Large intestine (tissue), 3 donors: ENCODE measurements at regions not wholly inside any gene's neighbourhood (a gene's known extent, or its start where the extent isn't known, plus 50 kb on each side); places are given as distances from the start of the nearest gene placed in this dataset.

Experiments used
- DNase-seq, 2 donors: peaks; one replicate each; pipeline versions ENCODE4 v3.0.0 to v3.0.0-alpha.2; 2013
- H3K27ac ChIP-seq: one replicate; pipeline ENCODE4 v1.5.1; 2013; ENCODE audit warnings: low read length
- H3K27me3 ChIP-seq: 2 replicates; pipeline ENCODE4 v1.6.1; 2013; ENCODE audit warnings: low read length; ENCODE audit not compliant: control insufficient read depth, insufficient read depth
- H3K36me3 ChIP-seq: 2 replicates; pipeline ENCODE4 v1.6.1; 2013; ENCODE audit warnings: low read length; ENCODE audit not compliant: control insufficient read depth, insufficient read depth
- H3K4me1 ChIP-seq: one replicate; pipeline ENCODE4 v1.6.1; 2013; ENCODE audit warnings: low read length; ENCODE audit not compliant: control insufficient read depth, insufficient read depth
- H3K4me3 ChIP-seq: one replicate; pipeline ENCODE4 v1.5.1; 2013; ENCODE audit warnings: low read length
- H3K9me3 ChIP-seq: one replicate; pipeline ENCODE4 v1.6.1; 2013; ENCODE audit warnings: mild to moderate bottlenecking, low read depth, low read length, moderate library complexity; ENCODE audit not compliant: control insufficient read depth
- WGBS: methylation state at CpG from one replicate; pipeline ENCODE4 v1.1.5; 2013; ENCODE audit warnings: low lambda C conversion rate; ENCODE audit not compliant: insufficient coverage; 5-methylcytosine and 5-hydroxymethylcytosine counted together

GRCh38 chr4:119736559-119736958 lies 108.0 kb upstream of the PDE5A start:
- H3K27ac ChIP-seq = no peak overlapping the region
- DNase-seq = no peak
- H3K4me1 ChIP-seq = no peaks in the 10 kb centered on the region
- no peaks in the 10 kb centered on the region for H3K9me3 ChIP-seq
- H3K27me3 ChIP-seq = peaks cover 2% of the 10 kb centered on the region
- H3K36me3 ChIP-seq = no peaks in the 10 kb centered on the region
- no CpG with 5 or more reads among the region's 2 CpGs for WGBS
- H3K4me3 ChIP-seq = no peak overlapping the region

DNA sequence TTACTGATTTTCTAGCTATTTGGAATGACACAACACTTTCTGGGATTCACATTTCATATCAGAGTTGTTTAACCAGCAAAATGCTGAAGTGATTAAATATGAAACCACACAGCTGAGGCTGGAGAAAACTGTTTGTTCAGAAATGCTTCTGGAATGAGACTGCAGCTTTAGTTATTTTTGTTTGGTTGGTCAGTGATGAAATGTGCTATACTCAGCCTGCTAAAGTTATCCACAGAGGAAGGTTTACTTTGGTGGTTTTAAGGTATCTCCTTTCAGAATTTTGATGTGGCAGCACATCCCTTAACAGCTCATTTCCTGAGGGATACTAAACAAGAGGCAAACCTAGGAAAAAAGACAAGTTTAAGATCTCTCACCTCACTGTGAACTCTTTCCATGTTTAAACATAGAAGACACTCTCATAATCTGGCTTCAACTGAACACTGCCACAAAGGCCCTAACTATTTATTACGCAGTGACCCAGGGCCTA lies 106.6 kb upstream of the PDE5A start:
- Histone ChIP-seq H3K4me3 (no peak overlapping the region), H3K27ac (no peak overlapping the region), H3K36me3 (no peaks in the 10 kb centered on the region), H3K27me3 (no peaks in the 10 kb centered on the region), H3K4me1 (no peaks in the 10 kb centered on the region), H3K9me3 (no peaks in the 10 kb centered on the region)
- DNase-seq = no peak
- WGBS = no CpG with 5 or more reads among the region's 1 CpG

- no peak overlapping the region for H3K27ac ChIP-seq
Observed at GRCh38 chr4:119733431-119733830, 104.8 kb upstream of the PDE5A start.

DNA sequence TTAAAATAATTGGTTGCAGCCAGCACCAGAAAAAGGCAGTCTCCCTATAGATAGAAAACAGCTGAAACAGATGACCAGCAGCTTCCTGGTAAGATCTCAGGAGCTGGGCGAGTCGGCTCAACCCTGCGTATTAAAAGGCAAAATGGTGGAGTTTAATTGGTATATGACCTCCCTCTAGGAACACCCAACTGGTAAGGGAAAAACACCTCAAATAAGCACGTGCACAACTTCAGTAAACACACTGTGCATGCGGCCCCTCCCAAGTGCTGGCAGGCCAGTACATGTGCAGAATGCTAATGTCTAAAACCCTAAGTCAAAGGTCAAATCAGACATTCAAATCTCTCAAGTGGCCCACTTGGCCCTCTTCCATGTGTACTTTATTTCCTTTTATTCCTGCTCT lies 103.2 kb upstream of the PDE5A start:
- no CpG with 5 or more reads among the region's 5 CpGs for WGBS
- no peak for DNase-seq
- Histone ChIP-seq H3K4me3 (no peak overlapping the region), H3K27me3 (no peaks in the 10 kb centered on the region), H3K4me1 (no peaks in the 10 kb centered on the region), H3K9me3 (no peaks in the 10 kb centered on the region), H3K27ac (no peak overlapping the region), H3K36me3 (no peaks in the 10 kb centered on the region)

More at GRCh38 chr4:119733431-119733830, 104.8 kb upstream of the PDE5A start:
- WGBS = no CpG with 5 or more reads among the region's 1 CpG
- no peaks in the 10 kb centered on the region for H3K36me3 ChIP-seq
- no peaks in the 10 kb centered on the region for H3K4me1 ChIP-seq
- no peaks in the 10 kb centered on the region for H3K27me3 ChIP-seq
- no peak for DNase-seq
- no peaks in the 10 kb centered on the region for H3K9me3 ChIP-seq
- no peak overlapping the region for H3K4me3 ChIP-seq

DNA sequence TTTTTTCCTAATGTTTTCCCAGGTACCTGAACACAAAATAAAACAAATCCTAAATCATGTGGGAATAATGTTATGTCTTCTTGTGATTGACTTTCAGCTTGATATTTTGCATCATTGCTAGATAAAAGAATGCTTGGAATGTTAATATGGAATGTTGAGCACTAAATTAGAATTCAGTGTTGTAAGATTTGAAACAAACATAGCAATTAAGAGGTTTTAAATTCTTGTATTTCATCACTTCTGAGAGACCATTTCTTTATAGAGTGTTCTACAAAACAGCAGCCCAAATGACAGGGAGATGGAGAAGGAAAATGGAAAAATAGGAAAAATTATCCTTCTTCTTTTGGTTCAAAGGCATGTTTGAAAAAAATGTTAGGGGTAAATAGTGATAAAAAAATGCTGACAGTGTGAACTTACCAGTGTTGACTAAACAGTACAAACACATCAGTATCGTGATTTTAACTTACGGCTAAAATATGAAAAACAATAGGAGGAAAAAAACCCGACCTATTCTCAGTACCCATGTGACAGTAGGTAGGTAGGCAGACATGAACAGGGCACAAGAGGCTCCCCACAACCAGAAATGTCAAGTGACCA lies 102.6 kb upstream of the PDE5A start:
- no peaks in the 10 kb centered on the region for H3K9me3 ChIP-seq
- no peak for DNase-seq
- 83% methylated on average over 3 of the region's 3 CpGs for WGBS
- H3K27me3 ChIP-seq = no peaks in the 10 kb centered on the region
- no peak overlapping the region for H3K4me3 ChIP-seq
- no peaks in the 10 kb centered on the region for H3K36me3 ChIP-seq
- no peak overlapping the region for H3K27ac ChIP-seq
- no peaks in the 10 kb centered on the region for H3K4me1 ChIP-seq

DNA sequence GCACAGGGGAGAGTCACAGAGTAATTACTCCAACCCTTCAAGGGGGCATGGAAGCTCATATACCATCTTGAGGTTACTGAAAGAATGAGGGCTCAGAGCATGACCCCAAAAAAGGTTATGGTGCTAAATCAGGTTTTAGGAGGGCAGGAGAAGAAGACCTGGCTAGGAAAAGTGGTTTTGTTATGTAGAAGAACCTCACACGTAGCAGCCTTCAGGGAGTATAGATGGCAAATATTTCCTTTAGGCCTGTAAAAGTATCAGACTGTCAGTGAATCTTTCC lies 102.0 kb upstream of the PDE5A start:
- Histone ChIP-seq H3K27ac (no peak overlapping the region), H3K36me3 (no peaks in the 10 kb centered on the region), H3K4me1 (no peaks in the 10 kb centered on the region), H3K9me3 (no peaks in the 10 kb centered on the region), H3K4me3 (no peak overlapping the region), H3K27me3 (no peaks in the 10 kb centered on the region)
- no peak for DNase-seq
- WGBS = no CpG with 5 or more reads among the region's 1 CpG

DNA sequence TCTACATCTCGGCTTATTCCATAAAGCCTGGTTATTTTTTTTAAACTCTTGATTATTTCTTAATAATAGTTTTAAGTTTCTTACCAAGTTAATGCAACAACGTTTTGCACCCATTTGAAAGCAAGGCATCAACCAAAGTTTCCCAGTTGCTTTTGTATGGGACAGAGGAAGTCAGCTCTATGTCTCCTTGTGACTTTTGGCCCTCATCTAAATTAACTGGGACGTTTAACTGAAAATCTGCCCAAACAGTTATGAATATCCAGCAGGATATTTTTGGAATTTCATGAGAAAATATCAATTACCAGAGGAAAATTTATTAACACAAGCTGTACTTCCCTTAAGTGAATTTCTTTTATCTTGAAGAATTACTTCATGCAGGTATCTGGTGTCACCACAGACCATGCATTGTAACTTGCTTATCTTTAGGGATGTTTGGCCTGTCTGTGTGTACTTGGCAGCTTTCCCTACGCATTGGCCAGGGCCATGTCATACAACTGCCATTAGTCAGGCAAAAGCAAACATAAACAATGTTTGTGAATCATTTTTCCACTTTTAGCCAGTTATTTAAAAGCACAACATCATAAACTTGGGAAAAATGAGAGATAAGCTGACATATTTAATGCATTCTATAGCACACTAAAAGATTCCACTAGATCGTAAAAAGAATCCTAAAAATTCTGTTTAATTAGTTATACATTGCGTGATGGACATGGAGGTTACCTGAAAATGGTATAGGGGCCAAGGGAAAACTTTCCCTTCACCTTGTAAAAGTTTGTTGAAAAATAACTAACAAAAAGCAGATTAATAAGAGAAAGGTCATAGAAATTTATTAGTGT lies 101.4 kb upstream of the PDE5A start:
- no peak overlapping the region for H3K27ac ChIP-seq
- H3K4me1 ChIP-seq = no peaks in the 10 kb centered on the region
- H3K4me3 ChIP-seq = no peak overlapping the region
- no peaks in the 10 kb centered on the region for H3K36me3 ChIP-seq
- no peaks in the 10 kb centered on the region for H3K27me3 ChIP-seq
- peak in 1 of 2 donors; percentile 6 for DNase-seq
- WGBS = 74% methylated on average over 5 of the region's 6 CpGs
- H3K9me3 ChIP-seq = no peaks in the 10 kb centered on the region

DNA sequence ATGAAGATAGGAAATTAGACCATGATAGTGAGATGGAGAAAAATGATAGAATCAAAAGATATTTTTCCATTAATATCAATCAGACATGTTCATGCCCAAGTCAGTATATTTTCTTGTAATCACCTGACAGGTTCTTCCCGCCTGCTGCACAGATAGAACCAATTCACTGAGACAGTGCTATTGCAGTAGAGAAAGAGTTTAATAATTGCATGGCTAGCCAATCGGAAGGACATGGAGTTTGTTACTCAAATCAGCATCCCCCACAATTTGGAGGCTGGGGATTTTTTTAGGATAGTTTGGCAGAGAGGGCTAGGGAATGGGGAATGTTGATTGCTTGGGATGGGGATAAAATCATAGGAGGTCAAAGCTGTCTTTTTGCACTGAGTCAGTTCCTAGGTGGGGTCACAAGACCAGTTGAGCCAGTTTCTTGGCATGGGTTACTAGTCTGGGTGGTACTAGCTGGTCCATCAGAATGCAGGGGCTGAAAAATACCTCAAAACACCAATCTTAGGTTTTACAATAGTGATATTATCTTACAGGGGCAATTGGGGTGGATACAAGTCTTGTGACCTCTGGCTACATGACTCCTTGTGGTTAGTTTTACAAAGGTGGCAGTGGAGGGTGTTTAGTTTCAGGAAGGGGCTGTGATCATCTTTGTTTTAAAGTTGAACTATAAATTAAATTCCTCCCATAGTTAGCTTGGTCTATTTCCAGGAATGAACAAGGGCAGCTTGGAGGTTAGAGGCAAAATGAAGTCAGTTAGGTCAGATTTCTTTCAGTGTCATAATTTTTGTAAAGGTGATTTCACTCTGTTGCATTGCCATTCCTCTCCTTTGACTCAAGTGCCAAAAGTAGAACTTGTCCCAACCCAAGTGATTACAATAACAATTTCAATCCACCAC lies 100.3 kb upstream of the PDE5A start:
- no peaks in the 10 kb centered on the region for H3K27me3 ChIP-seq
- WGBS = no CpG with 5 or more reads among the region's 2 CpGs
- no peaks in the 10 kb centered on the region for H3K9me3 ChIP-seq
- H3K36me3 ChIP-seq = no peaks in the 10 kb centered on the region
- H3K27ac ChIP-seq = no peak overlapping the region
- no peak for DNase-seq
- no peak overlapping the region for H3K4me3 ChIP-seq
- no peaks in the 10 kb centered on the region for H3K4me1 ChIP-seq

DNA sequence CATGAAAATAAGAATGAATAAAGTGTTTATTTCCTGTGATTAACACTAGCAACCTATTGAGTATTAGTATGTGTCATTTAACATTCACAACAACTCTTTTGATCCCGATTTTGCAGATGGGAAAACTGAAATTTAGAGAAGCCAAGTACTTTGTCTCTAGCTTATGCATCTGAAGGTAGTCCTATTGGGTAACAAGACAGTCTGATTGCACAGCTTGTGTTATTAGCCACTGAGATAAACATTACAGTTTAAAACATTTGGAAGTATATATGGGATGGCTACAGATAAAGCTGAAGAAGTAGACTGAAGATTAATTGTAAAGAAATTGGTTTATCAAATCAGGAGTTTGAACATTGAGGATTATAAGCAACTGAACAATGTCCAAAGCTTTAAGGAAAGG lies 99.6 kb upstream of the PDE5A start:
- WGBS = 100% methylated on average over 1 of the region's 1 CpG
- Histone ChIP-seq H3K9me3 (no peaks in the 10 kb centered on the region), H3K36me3 (no peaks in the 10 kb centered on the region), H3K27ac (no peak overlapping the region), H3K27me3 (no peaks in the 10 kb centered on the region), H3K4me1 (no peaks in the 10 kb centered on the region), H3K4me3 (no peak overlapping the region)
- DNase-seq = no peak

DNA sequence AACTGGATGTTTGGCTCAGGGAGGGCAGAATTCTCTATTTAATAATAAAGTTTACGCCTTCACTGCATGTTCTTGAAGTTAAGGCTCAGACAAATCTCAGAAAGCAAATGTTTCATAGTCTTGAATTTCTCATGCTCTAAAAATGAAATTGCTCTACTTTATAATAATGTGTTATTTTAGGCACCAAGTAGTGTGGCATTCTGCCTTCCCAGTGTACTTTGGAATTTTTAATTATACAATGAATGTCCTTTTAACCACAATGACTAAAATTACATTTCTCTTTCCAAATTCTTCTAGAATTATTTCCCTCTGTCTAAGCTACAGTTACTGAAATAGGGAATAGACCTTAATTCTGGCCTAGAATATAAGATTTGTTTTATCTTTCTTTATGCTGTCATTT lies 97.9 kb upstream of the PDE5A start:
- H3K4me3 ChIP-seq = no peak overlapping the region
- no peak overlapping the region for H3K27ac ChIP-seq
- H3K4me1 ChIP-seq = no peaks in the 10 kb centered on the region
- H3K27me3 ChIP-seq = no peaks in the 10 kb centered on the region
- no peak for DNase-seq
- WGBS = no CpG with 5 or more reads among the region's 1 CpG
- H3K36me3 ChIP-seq = no peaks in the 10 kb centered on the region
- no peaks in the 10 kb centered on the region for H3K9me3 ChIP-seq
